Epithelial cell of esophagus (primary cell): ENCODE measurements at regions not wholly inside any gene's neighbourhood (a gene's known extent, or its start where the extent isn't known, plus 50 kb on each side); places are given as distances from the start of the nearest gene placed in this dataset.
"Not testable (repeated sequence)": the region's sequence is repeated elsewhere in the genome, so short reads cannot be mapped to it uniquely, and the experiment has no call there.

Experiments used
- DNase-seq: peaks from one replicate; pipeline ENCODE4 v3.0.0; 2010; ENCODE audit warnings: low read depth
- H3K4me3 ChIP-seq: 2 replicates; pipeline ENCODE4 v1.5.1; 2011; ENCODE audit warnings: mild to moderate bottlenecking, low read length, control low read depth
- CTCF ChIP-seq: IDR thresholded peaks from 2 replicates; pipeline ENCODE4 v1.5.1; 2011; ENCODE audit warnings: low read depth, mild to moderate bottlenecking, low read length, control low read depth, inconsistent platforms; ENCODE audit not compliant: insufficient read depth; ENCODE audit errors: missing control alignments

GRCh38 chr4:38328989-38329729 is 334.8 kb upstream of the KLF3 start:
- no peak overlapping the region for H3K4me3 ChIP-seq
- DNase-seq, result no peak
- TF ChIP-seq CTCF, result no peak

- TF ChIP-seq CTCF, result no peak
- no peak overlapping the region for H3K4me3 ChIP-seq
- DNase-seq, result no peak
These were observed 333.7 kb upstream of the KLF3 start for GRCh38 chr4:38330321-38330720.

- no peak for DNase-seq
- no peak for TF ChIP-seq CTCF
- no peak overlapping the region for H3K4me3 ChIP-seq
These were observed 333.1 kb upstream of the KLF3 start for GRCh38 chr4:38330936-38331335.

- TF ChIP-seq CTCF, result no peak
- DNase-seq, result no peak
These were observed 331.3 kb upstream of the KLF3 start for GRCh38 chr4:38332699-38333098.

GRCh38 chr4:38333219-38333618 is 330.8 kb upstream of the KLF3 start:
- no peak for TF ChIP-seq CTCF
- no peak for DNase-seq
- no peak overlapping the region for H3K4me3 ChIP-seq

More at GRCh38 chr4:38332699-38333098, 331.3 kb upstream of the KLF3 start:
- H3K4me3 ChIP-seq, result no peak overlapping the region

- no peak for TF ChIP-seq CTCF
- no peak overlapping the region for H3K4me3 ChIP-seq
- DNase-seq, result peak; percentile 82
These were observed 329.2 kb upstream of the KLF3 start for GRCh38 chr4:38334791-38335190.

- peak; percentile 24 for DNase-seq
- not testable (repeated sequence) for H3K4me3 ChIP-seq
These were observed 325.1 kb upstream of the KLF3 start for GRCh38 chr4:38338939-38339338.
